ENCODE measurements at regions not wholly inside any gene's neighbourhood (a gene's known extent, or its start where the extent isn't known, plus 50 kb on each side); places are given as distances from the start of the nearest gene placed in this dataset.

GRCh38 chr12:118840399-118840798 lies 140.9 kb upstream of the SRRM4 start:
- no peak for TF ChIP-seq CTCF (conservative IDR thresholded peaks at IDR 0.05)
- TF ChIP-seq EZH2 (IDR thresholded peaks at IDR 0.05; ENCODE audit: low read depth) = no peak

All from PC-9 (cell line).